ENCODE measurements at regions not wholly inside any gene's neighbourhood (a gene's known extent, or its start where the extent isn't known, plus 50 kb on each side); places are given as distances from the start of the nearest gene placed in this dataset.

- H3K79me2 ChIP-seq (replicated peaks; ENCODE audit: insufficient read depth, low read length) = no peaks in the 10 kb centered on the region
- TF ChIP-seq CTCF (IDR thresholded peaks at IDR 0.05; ENCODE audit: poor library complexity, severe bottlenecking) (no peak), POLR2AphosphoS5 (IDR thresholded peaks at IDR 0.05) (no peak), RAD21 (conservative IDR thresholded peaks at IDR 0.05) (no peak), SMC3 (conservative IDR thresholded peaks at IDR 0.05; ENCODE audit: poor library complexity) (no peak), EZH2 (IDR thresholded peaks at IDR 0.05; ENCODE audit: borderline replicate concordance, insufficient read depth, low read length, poor library complexity, severe bottlenecking) (no peak), TAF1 (IDR thresholded peaks at IDR 0.05; ENCODE audit: low read depth) (no peak), EP300 (conservative IDR thresholded peaks at IDR 0.05; ENCODE audit: poor library complexity, severe bottlenecking) (no peak), REST (IDR thresholded peaks at IDR 0.05; ENCODE audit: borderline replicate concordance) (no peak), MXI1 (conservative IDR thresholded peaks at IDR 0.05; ENCODE audit: poor library complexity, severe bottlenecking) (no peak)
These were observed 592.1 kb downstream of the XIRP2 start for GRCh38 chr2:167480232-167480985.

GRCh38 chr2:167478196-167478595 lies 589.9 kb downstream of the XIRP2 start:
- no peaks in the 10 kb centered on the region for H3K79me2 ChIP-seq (replicated peaks; ENCODE audit: insufficient read depth, low read length)

More at GRCh38 chr2:167480232-167480985, 592.1 kb downstream of the XIRP2 start:
- H3K36me3 ChIP-seq (ENCODE audit: insufficient read depth, low read length) = no peaks in the 10 kb centered on the region
- no peaks in the 10 kb centered on the region for H3K27me3 ChIP-seq (ENCODE audit: insufficient read depth, low read depth, low read length)
- H3F3A ChIP-seq (ENCODE audit: insufficient read depth, low read length, poor library complexity, severe bottlenecking) = no peaks in the 10 kb centered on the region
- no peak overlapping the region for H2AFZ ChIP-seq (ENCODE audit: low read depth, low read length)
- no peak overlapping the region for H3K9ac ChIP-seq (ENCODE audit: low read length)
- H3K9me2 ChIP-seq (ENCODE audit: insufficient read depth, low read length) = no peaks in the 10 kb centered on the region
- no peaks in the 10 kb centered on the region for H3K9me3 ChIP-seq (ENCODE audit: low read length)
- no peak overlapping the region for H3K4me3 ChIP-seq (ENCODE audit: low read length)
- no peak overlapping the region for H3K4me2 ChIP-seq (ENCODE audit: low read length)
- H4K20me1 ChIP-seq (ENCODE audit: insufficient read depth) = no peaks in the 10 kb centered on the region
- H3K27ac ChIP-seq (ENCODE audit: low read length) = no peak overlapping the region

More at GRCh38 chr2:167478196-167478595, 589.9 kb downstream of the XIRP2 start:
- no peaks in the 10 kb centered on the region for H3K9me2 ChIP-seq (ENCODE audit: insufficient read depth, low read length)
- H3K4me3 ChIP-seq (ENCODE audit: low read length) = no peak overlapping the region
- no peaks in the 10 kb centered on the region for H3K36me3 ChIP-seq (ENCODE audit: insufficient read depth, low read length)
- no peaks in the 10 kb centered on the region for H3F3A ChIP-seq (ENCODE audit: insufficient read depth, low read length, poor library complexity, severe bottlenecking)
- no peaks in the 10 kb centered on the region for H3K27me3 ChIP-seq (ENCODE audit: insufficient read depth, low read depth, low read length)
- H2AFZ ChIP-seq (ENCODE audit: low read depth, low read length) = no peak overlapping the region
- no peak overlapping the region for H3K9ac ChIP-seq (ENCODE audit: low read length)
- TF ChIP-seq RAD21 (conservative IDR thresholded peaks at IDR 0.05) (no peak), POLR2AphosphoS5 (IDR thresholded peaks at IDR 0.05) (no peak), REST (IDR thresholded peaks at IDR 0.05; ENCODE audit: borderline replicate concordance) (no peak), MXI1 (conservative IDR thresholded peaks at IDR 0.05; ENCODE audit: poor library complexity, severe bottlenecking) (no peak), CTCF (IDR thresholded peaks at IDR 0.05; ENCODE audit: poor library complexity, severe bottlenecking) (no peak), TAF1 (IDR thresholded peaks at IDR 0.05; ENCODE audit: low read depth) (no peak), EP300 (conservative IDR thresholded peaks at IDR 0.05; ENCODE audit: poor library complexity, severe bottlenecking) (no peak), SMC3 (conservative IDR thresholded peaks at IDR 0.05; ENCODE audit: poor library complexity) (no peak), EZH2 (IDR thresholded peaks at IDR 0.05; ENCODE audit: borderline replicate concordance, insufficient read depth, low read length, poor library complexity, severe bottlenecking) (no peak)
- H4K20me1 ChIP-seq (ENCODE audit: insufficient read depth) = no peaks in the 10 kb centered on the region
- H3K4me2 ChIP-seq (ENCODE audit: low read length) = no peak overlapping the region
- no peaks in the 10 kb centered on the region for H3K9me3 ChIP-seq (ENCODE audit: low read length)
- H3K27ac ChIP-seq (ENCODE audit: low read length) = no peak overlapping the region

Data from neural cell (in vitro differentiated cells).